Upper lobe of left lung (tissue), 6 donors: ENCODE measurements at regions not wholly inside any gene's neighbourhood (a gene's known extent, or its start where the extent isn't known, plus 50 kb on each side); places are given as distances from the start of the nearest gene placed in this dataset.

Experiments used
- ATAC-seq, 2 donors: fragments of 200-7000 bp; cut with Tn5 transposase; one replicate each; pipeline ENCODE4 v1.9.1; 2022; ENCODE audit warnings: mild to moderate bottlenecking in 2 of 2, moderate library complexity in 2 of 2; ENCODE audit not compliant: low FRiP score in 2 of 2
- DNase-seq, 2 donors: peaks; one replicate each; pipeline ENCODE4 v3.0.0-alpha.2; 2019 to 2020
- H3K27ac ChIP-seq, 4 donors: fragments of 200-600 bp; sonication (generic); one replicate each; pipeline ENCODE4 v1.5.1; 2016 to 2019
- H3K27me3 ChIP-seq, 4 donors: fragments of 200-600 bp; sonication (generic); one replicate each; pipeline ENCODE4 v1.5.1; 2017 to 2019
- H3K36me3 ChIP-seq, 4 donors: fragments of 200-600 bp; sonication (generic); one replicate each; pipeline ENCODE4 v1.5.1; 2016 to 2019
- H3K4me1 ChIP-seq, 4 donors: fragments of 200-600 bp; sonication (generic); one replicate each; pipeline ENCODE4 v1.5.1; 2018 to 2019
- H3K4me3 ChIP-seq, 4 donors: fragments of 200-600 bp; sonication (generic); one replicate each; pipeline ENCODE4 v1.5.1; 2017 to 2019; ENCODE audit warnings: mild to moderate bottlenecking in 2 of 4, moderate library complexity in 1 of 4
- H3K9me3 ChIP-seq, 4 donors: fragments of 200-600 bp; sonication (generic); one replicate each; pipeline ENCODE4 v1.5.1; 2018 to 2019
- EP300 ChIP-seq, 4 donors: sonication (generic); formaldehyde crosslinking; IDR thresholded peaks; one replicate each; pipeline ENCODE4 v1.5.1; 2017; ENCODE audit warnings: antibody characterized with exemption in 4 of 4, control low read depth in 2 of 4
- POLR2A ChIP-seq, 4 donors: fragments of 450-650 bp; IDR thresholded peaks; one replicate each; pipeline ENCODE4 v1.5.1; 2016 to 2017; ENCODE audit warnings: antibody characterized with exemption in 4 of 4, mild to moderate bottlenecking in 2 of 4
- POLR2AphosphoS5 ChIP-seq, 2 donors: sonication (generic); formaldehyde crosslinking; IDR thresholded peaks; one replicate each; pipeline ENCODE4 v1.5.1; 2017; ENCODE audit warnings: antibody characterized with exemption in 2 of 2
- WGBS, 2 donors: methylation state at CpG; one replicate each; pipeline ENCODE4 v1.1.5; 2017 to 2018; 5-methylcytosine and 5-hydroxymethylcytosine counted together
- TF ChIP-seq, protein P1 (sequence below), 6 experiments: fragments of 450-650 bp in 4 of 6; fragments of 200-600 bp in 2 of 6; sonication (generic) in 2 of 6; IDR thresholded peaks; one replicate each; pipeline ENCODE4 v1.5.1; 2016 to 2019; ENCODE audit warnings: antibody characterized with exemption in 6 of 6
- donor health status: DM: no; HTN: no; CAD: no; lungs with moderate emphysema.
- donor health status: DM: no; HTN: yes; CAD: no; lungs with severe emphysema.

DNA sequence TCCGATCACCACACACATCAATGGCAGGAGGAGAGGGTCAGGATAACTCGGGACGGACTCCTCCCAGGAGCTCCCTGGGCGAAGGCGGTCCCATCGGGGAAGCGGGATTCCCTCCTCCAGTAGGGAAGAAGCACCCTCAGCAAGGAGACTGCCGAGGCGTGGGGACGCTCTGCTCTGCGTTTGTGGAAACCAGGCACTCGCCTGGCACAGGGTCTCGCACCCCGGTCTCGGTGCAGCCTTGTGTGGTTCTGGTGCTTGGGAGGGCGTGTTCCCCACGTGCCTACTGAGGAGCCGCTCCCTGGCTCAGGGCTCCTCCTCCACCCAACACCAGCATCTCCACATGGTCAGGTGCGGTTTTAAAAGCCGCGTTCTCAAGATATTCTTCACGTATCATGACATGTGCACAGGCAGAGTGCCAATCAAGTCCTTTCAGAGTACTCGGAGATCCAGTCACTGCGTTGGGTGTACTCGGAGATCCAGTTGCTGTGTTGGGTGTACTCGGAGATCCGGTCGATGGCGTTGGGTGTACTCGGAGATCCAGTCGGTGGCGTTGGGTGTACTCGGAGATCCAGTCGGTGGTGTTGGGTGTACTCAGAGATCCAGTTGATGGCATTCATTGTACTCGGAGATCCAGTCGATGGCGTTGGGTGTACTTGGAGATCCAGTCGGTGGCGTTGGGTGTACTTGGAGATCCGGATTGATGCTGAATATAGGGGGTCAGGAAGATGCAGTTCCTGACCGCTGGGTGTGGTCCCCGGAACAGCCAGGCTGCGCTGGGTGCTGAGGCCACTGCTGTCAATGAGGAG, 117.5 kb downstream of the RTP5 start:
- no peaks in the 10 kb centered on the region for H3K9me3 ChIP-seq
- ATAC-seq (peak; percentile 58 to 61), DNase-seq (no peak)
- H3K27ac ChIP-seq = no peak overlapping the region
- no peak overlapping the region for H3K4me3 ChIP-seq
- H3K36me3 ChIP-seq = no peaks in the 10 kb centered on the region
- H3K27me3 ChIP-seq = no peaks in the 10 kb centered on the region
- TF ChIP-seq, protein P1, sequence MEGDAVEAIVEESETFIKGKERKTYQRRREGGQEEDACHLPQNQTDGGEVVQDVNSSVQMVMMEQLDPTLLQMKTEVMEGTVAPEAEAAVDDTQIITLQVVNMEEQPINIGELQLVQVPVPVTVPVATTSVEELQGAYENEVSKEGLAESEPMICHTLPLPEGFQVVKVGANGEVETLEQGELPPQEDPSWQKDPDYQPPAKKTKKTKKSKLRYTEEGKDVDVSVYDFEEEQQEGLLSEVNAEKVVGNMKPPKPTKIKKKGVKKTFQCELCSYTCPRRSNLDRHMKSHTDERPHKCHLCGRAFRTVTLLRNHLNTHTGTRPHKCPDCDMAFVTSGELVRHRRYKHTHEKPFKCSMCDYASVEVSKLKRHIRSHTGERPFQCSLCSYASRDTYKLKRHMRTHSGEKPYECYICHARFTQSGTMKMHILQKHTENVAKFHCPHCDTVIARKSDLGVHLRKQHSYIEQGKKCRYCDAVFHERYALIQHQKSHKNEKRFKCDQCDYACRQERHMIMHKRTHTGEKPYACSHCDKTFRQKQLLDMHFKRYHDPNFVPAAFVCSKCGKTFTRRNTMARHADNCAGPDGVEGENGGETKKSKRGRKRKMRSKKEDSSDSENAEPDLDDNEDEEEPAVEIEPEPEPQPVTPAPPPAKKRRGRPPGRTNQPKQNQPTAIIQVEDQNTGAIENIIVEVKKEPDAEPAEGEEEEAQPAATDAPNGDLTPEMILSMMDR (IDR thresholded peaks at IDR 0.05) = no peak
- TF ChIP-seq EP300 (IDR thresholded peaks at IDR 0.05) = no peak
- no peak for TF ChIP-seq POLR2AphosphoS5 (IDR thresholded peaks at IDR 0.05)
- TF ChIP-seq POLR2A (IDR thresholded peaks at IDR 0.05) = no peak
- no peaks in the 10 kb centered on the region for H3K4me1 ChIP-seq
- 83 to 86% methylated on average over 38 to 43 of the region's 43 CpGs for WGBS, 2 donors

DNA sequence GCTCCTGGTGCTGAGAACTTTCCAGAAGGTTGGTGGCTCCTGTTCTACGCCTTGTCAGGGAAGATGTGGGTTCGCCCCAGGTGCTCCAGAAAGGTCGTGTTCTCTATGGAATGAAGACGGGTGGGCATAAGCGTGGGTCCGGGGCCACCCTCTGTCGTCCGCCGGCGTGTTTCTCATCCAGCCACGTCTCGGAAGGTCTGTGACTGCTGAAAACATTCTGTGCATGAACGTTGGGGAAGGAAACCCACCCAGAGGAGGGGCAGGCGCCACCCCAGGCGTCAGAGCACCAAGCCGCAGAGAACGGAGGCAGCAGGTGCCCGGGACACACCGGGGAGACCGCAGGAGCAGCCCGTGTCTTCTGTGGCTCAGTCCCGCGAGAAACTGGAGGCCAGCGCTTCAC, 118.2 kb downstream of the RTP5 start:
- H3K9me3 ChIP-seq = no peaks in the 10 kb centered on the region
- no peak for TF ChIP-seq POLR2AphosphoS5 (IDR thresholded peaks at IDR 0.05)
- no peak for DNase-seq
- H3K4me3 ChIP-seq = no peak overlapping the region
- H3K27me3 ChIP-seq = no peaks in the 10 kb centered on the region
- WGBS, 2 donors = 85 to 94% methylated on average over 24 of the region's 24 CpGs
- H3K4me1 ChIP-seq = no peaks in the 10 kb centered on the region
- H3K27ac ChIP-seq = no peak overlapping the region
- H3K36me3 ChIP-seq = no peaks in the 10 kb centered on the region
- ATAC-seq = no peak

DNA sequence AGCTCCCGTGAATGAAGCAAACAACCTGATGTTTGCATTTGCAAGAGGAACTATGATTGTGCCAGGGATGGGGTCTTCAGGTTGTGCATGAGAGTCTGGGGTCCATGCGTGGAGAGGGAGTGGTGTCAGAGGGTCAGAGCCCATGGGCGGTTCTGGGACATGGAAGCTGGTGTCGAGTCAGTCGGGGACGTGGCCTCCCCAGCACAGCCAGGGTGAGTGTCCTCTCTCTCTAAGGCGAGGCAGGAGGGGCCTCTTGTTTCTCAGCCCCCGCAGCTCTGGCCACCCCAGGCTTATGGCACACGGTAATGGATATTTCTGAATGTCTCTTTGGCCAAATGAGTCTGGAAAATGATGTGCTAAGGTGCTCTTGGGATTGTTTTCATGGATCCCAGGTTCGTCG, 118.6 kb downstream of the RTP5 start:
- 75 to 96% methylated on average over 11 of the region's 11 CpGs for WGBS, 2 donors

DNA sequence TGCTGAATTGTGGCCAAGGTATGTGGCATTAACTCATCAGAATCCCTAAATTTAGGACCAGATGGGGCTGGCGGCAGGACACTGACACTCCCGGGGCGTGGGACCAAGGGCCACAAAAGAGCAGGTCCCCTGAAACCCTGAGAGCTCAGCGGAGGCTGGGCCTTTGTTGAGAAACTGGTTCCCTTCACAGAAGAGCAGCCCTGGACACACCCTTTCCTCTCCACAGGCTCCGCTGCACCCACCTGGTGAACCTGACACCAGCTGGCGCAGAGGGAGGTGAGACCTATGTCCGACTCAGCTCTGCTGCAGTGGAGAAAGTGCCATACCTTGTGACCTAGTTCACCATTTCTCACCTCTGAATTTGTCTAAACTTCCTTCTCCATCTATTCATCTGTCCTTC, 119.5 kb downstream of the RTP5 start:
- Histone ChIP-seq H3K4me3 (no peak overlapping the region), H3K4me1 (no peaks in the 10 kb centered on the region), H3K9me3 (no peaks in the 10 kb centered on the region), H3K27me3 (no peaks in the 10 kb centered on the region), H3K36me3 (no peaks in the 10 kb centered on the region), H3K27ac (no peak overlapping the region)
- no peak for TF ChIP-seq EP300 (IDR thresholded peaks at IDR 0.05)
- no peak for TF ChIP-seq POLR2AphosphoS5 (IDR thresholded peaks at IDR 0.05)
- TF ChIP-seq POLR2A (IDR thresholded peaks at IDR 0.05) = no peak
- TF ChIP-seq, protein P1 (IDR thresholded peaks at IDR 0.05) = no peak
- ATAC-seq = no peak
- 69 to 70% methylated on average over 5 to 7 of the region's 7 CpGs for WGBS, 2 donors
- no peak for DNase-seq

More for the DNA sequence above, 118.6 kb downstream of the RTP5 start:
- H3K27ac ChIP-seq = no peak overlapping the region
- ATAC-seq (no peak), DNase-seq (no peak)
- no peaks in the 10 kb centered on the region for H3K9me3 ChIP-seq
- H3K27me3 ChIP-seq = no peaks in the 10 kb centered on the region
- no peaks in the 10 kb centered on the region for H3K36me3 ChIP-seq
- H3K4me3 ChIP-seq = no peak overlapping the region
- TF ChIP-seq, protein P1 (IDR thresholded peaks at IDR 0.05) = no peak
- no peak for TF ChIP-seq POLR2A (IDR thresholded peaks at IDR 0.05)
- no peak for TF ChIP-seq POLR2AphosphoS5 (IDR thresholded peaks at IDR 0.05)
- no peaks in the 10 kb centered on the region for H3K4me1 ChIP-seq

DNA sequence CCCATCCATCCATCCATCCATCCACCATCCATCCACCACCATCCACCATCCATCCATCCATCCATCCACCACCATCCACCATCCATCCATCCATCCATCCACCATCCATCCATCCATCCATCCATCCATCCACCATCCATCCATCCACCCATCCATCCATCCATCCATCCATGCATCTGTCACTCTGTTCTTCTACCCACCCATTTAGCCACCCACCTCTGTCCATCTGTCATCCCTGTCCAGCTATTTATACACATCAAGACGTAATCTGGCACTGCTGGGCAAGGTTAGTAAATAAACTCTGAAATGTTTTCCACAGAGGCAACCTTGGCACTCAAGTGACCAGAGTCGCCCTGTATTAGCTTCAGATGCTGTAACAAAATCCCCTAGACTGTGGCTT, 120.9 kb downstream of the RTP5 start:
- Histone ChIP-seq H3K27me3 (no peaks in the 10 kb centered on the region), H3K4me1 (no peaks in the 10 kb centered on the region), H3K36me3 (no peaks in the 10 kb centered on the region), H3K4me3 (no peak overlapping the region), H3K9me3 (no peaks in the 10 kb centered on the region), H3K27ac (no peak overlapping the region)
- WGBS, 2 donors = 72 to 92% methylated on average over 2 of the region's 2 CpGs
- TF ChIP-seq, protein P1 (IDR thresholded peaks at IDR 0.05) = no peak
- TF ChIP-seq POLR2AphosphoS5 (IDR thresholded peaks at IDR 0.05) (no peak), POLR2A (IDR thresholded peaks at IDR 0.05) (no peak), EP300 (IDR thresholded peaks at IDR 0.05) (no peak)
- DNase-seq (no peak), ATAC-seq (no peak)
